ENCODE measurements at regions not wholly inside any gene's neighbourhood (a gene's known extent, or its start where the extent isn't known, plus 50 kb on each side); places are given as distances from the start of the nearest gene placed in this dataset.

- H4K20me1 ChIP-seq (ENCODE audit: low read length) = no peaks in the 10 kb centered on the region
- H3K4me2 ChIP-seq (ENCODE audit: low read length) = no peak overlapping the region
- no peaks in the 10 kb centered on the region for H3K36me3 ChIP-seq (ENCODE audit: low read depth, low read length)
- ChIA-PET CTCF (no interaction called here), POLR2A (ENCODE audit: unreplicated experiment) (no interaction called here)
- H3K79me2 ChIP-seq (ENCODE audit: low read length) = no peaks in the 10 kb centered on the region
- H3F3A ChIP-seq (ENCODE audit: low read length, unreplicated experiment) = no peaks in the 10 kb centered on the region
- intact Hi-C loops (cut with micrococcal nuclease) = no loop called here
- TF ChIP-seq EZH2 (IDR thresholded peaks at IDR 0.05; ENCODE audit: low read length, unreplicated experiment) = no peak
- no peak for TF ChIP-seq EZH2phosphoT487 (IDR thresholded peaks at IDR 0.05; ENCODE audit: borderline replicate concordance, low read length)
- TF ChIP-seq CTCF (conservative IDR thresholded peaks at IDR 0.05; ENCODE audit: low read depth, low read length) = no peak
- H3K9me2 ChIP-seq (replicated peaks; ENCODE audit: low read length) = no peaks in the 10 kb centered on the region
- no peak overlapping the region for H3K27ac ChIP-seq (ENCODE audit: low read length)
- no peak overlapping the region for H2AFZ ChIP-seq (ENCODE audit: low read length)
- H3K9me3 ChIP-seq (ENCODE audit: low read length) = no peaks in the 10 kb centered on the region
- H3K4me1 ChIP-seq (ENCODE audit: insufficient read depth, low read length) = peaks cover 13% of the 10 kb centered on the region
- no peak for ATAC-seq
- no peaks in the 10 kb centered on the region for H3K27me3 ChIP-seq (ENCODE audit: low read length)
- BruUV-seq (replicated peaks) = no TSS peak
- H3K9ac ChIP-seq (ENCODE audit: low read length) = no peak overlapping the region
- no peak overlapping the region for H3K4me3 ChIP-seq (ENCODE audit: low read length)
- DNase-seq = no peak
These were observed 77.2 kb downstream of the ARL6IP4 start for GRCh38 chr12:123057513-123058265.

- H3K4me3 ChIP-seq (ENCODE audit: low read length) = no peak overlapping the region
- H3K4me1 ChIP-seq (ENCODE audit: insufficient read depth, low read length) = 0 out of 2 replicates have a peak, but pooled peaks cover 5% of the 10 kb centered on the region
- H3K27me3 ChIP-seq (ENCODE audit: low read length) = no peaks in the 10 kb centered on the region
- H3K4me2 ChIP-seq (ENCODE audit: low read length) = no peak overlapping the region
- DNase-seq (no peak), ATAC-seq (no peak)
- ChIA-PET CTCF (no interaction called here), POLR2A (ENCODE audit: unreplicated experiment) (no interaction called here)
- no peaks in the 10 kb centered on the region for H4K20me1 ChIP-seq (ENCODE audit: low read length)
- H3K79me2 ChIP-seq (ENCODE audit: low read length) = no peaks in the 10 kb centered on the region
- BruUV-seq (replicated peaks) = no TSS peak
- intact Hi-C loops (cut with micrococcal nuclease) = no loop called here
- H3F3A ChIP-seq (ENCODE audit: low read length, unreplicated experiment) = no peaks in the 10 kb centered on the region
- no peak for TF ChIP-seq CTCF (conservative IDR thresholded peaks at IDR 0.05; ENCODE audit: low read depth, low read length)
- no peak for TF ChIP-seq EZH2phosphoT487 (IDR thresholded peaks at IDR 0.05; ENCODE audit: borderline replicate concordance, low read length)
- no peak for TF ChIP-seq EZH2 (IDR thresholded peaks at IDR 0.05; ENCODE audit: low read length, unreplicated experiment)
- H3K9me3 ChIP-seq (ENCODE audit: low read length) = no peaks in the 10 kb centered on the region
- no peaks in the 10 kb centered on the region for H3K9me2 ChIP-seq (replicated peaks; ENCODE audit: low read length)
- H3K9ac ChIP-seq (ENCODE audit: low read length) = no peak overlapping the region
- no peaks in the 10 kb centered on the region for H3K36me3 ChIP-seq (ENCODE audit: low read depth, low read length)
- H2AFZ ChIP-seq (ENCODE audit: low read length) = no peak overlapping the region
- no peak overlapping the region for H3K27ac ChIP-seq (ENCODE audit: low read length)
These were observed 76.2 kb downstream of the ARL6IP4 start for GRCh38 chr12:123056709-123057108.

- H3K27ac ChIP-seq (ENCODE audit: low read length) = no peak overlapping the region
- DNase-seq (no peak), ATAC-seq (peak; percentile 49)
- CTCF ChIA-PET = no interaction called here
- H3K9ac ChIP-seq (ENCODE audit: low read length) = no peak overlapping the region
- H2AFZ ChIP-seq (ENCODE audit: low read length) = no peak overlapping the region
- no peaks in the 10 kb centered on the region for H4K20me1 ChIP-seq (ENCODE audit: low read length)
- no peaks in the 10 kb centered on the region for H3K9me2 ChIP-seq (replicated peaks; ENCODE audit: low read length)
- no peaks in the 10 kb centered on the region for H3K27me3 ChIP-seq (ENCODE audit: low read length)
- H3F3A ChIP-seq (ENCODE audit: low read length, unreplicated experiment) = no peaks in the 10 kb centered on the region
- no peak overlapping the region for H3K4me2 ChIP-seq (ENCODE audit: low read length)
- H3K79me2 ChIP-seq (ENCODE audit: low read length) = no peaks in the 10 kb centered on the region
- no peaks in the 10 kb centered on the region for H3K9me3 ChIP-seq (ENCODE audit: low read length)
- POLR2A ChIA-PET (ENCODE audit: unreplicated experiment) = no interaction called here
- TF ChIP-seq CTCF (conservative IDR thresholded peaks at IDR 0.05; ENCODE audit: low read depth, low read length) = no peak
- TF ChIP-seq EZH2 (IDR thresholded peaks at IDR 0.05; ENCODE audit: low read length, unreplicated experiment) = no peak
- no peak for TF ChIP-seq EZH2phosphoT487 (IDR thresholded peaks at IDR 0.05; ENCODE audit: borderline replicate concordance, low read length)
- BruUV-seq (replicated peaks) = no TSS peak
- no peak overlapping the region for H3K4me3 ChIP-seq (ENCODE audit: low read length)
- 0 out of 2 replicates have a peak, but pooled peaks cover 5% of the 10 kb centered on the region for H3K4me1 ChIP-seq (ENCODE audit: insufficient read depth, low read length)
- intact Hi-C loops (cut with micrococcal nuclease) = no loop called here
- no peaks in the 10 kb centered on the region for H3K36me3 ChIP-seq (ENCODE audit: low read depth, low read length)
These were observed 75.6 kb downstream of the ARL6IP4 start for GRCh38 chr12:123056053-123056452.

Data from PC-3 (cell line).